GM18867 (cell line): ENCODE measurements at regions not wholly inside any gene's neighbourhood (a gene's known extent, or its start where the extent isn't known, plus 50 kb on each side); places are given as distances from the start of the nearest gene placed in this dataset.
"Not testable (repeated sequence)": the region's sequence is repeated elsewhere in the genome, so short reads cannot be mapped to it uniquely, and the experiment has no call there.

Experiments used
- ATAC-seq: cut with Tn5 transposase; IDR thresholded peaks from one replicate; pipeline ENCODE4 v1.9.1; 2021; ENCODE audit warnings: mild to moderate bottlenecking, moderate library complexity; ENCODE audit not compliant: unreplicated experiment

GRCh38 chrX:21207080-21207479 is 167.1 kb upstream of the CNKSR2 start:
- ATAC-seq: no peak

GRCh38 chrX:21219208-21219607 is 155.0 kb upstream of the CNKSR2 start:
- not testable (repeated sequence) for ATAC-seq

- no peak for ATAC-seq
Measured at GRCh38 chrX:21225643-21226042, 148.6 kb upstream of the CNKSR2 start.

- ATAC-seq: not testable (repeated sequence)
Measured at GRCh38 chrX:21228974-21229373, 145.2 kb upstream of the CNKSR2 start.

- peak; percentile 71 for ATAC-seq
Measured at GRCh38 chrX:21255032-21255618, 119.1 kb upstream of the CNKSR2 start.

GRCh38 chrX:21266949-21267348 is 107.3 kb upstream of the CNKSR2 start:
- ATAC-seq: no peak

GRCh38 chrX:21276736-21277433 is 97.3 kb upstream of the CNKSR2 start:
- ATAC-seq: no peak

- ATAC-seq: no peak
Measured at GRCh38 chrX:21289232-21289631, 85.0 kb upstream of the CNKSR2 start.

- ATAC-seq: no peak
Measured at GRCh38 chrX:21295246-21295820, 78.9 kb upstream of the CNKSR2 start.

- no peak for ATAC-seq
Measured at GRCh38 chrX:21305799-21306336, 68.3 kb upstream of the CNKSR2 start.

- ATAC-seq: no peak
Measured at GRCh38 chrX:21319323-21319722, 54.9 kb upstream of the CNKSR2 start.
